Spleen (tissue), 11 donors: ENCODE measurements at regions not wholly inside any gene's neighbourhood (a gene's known extent, or its start where the extent isn't known, plus 50 kb on each side); places are given as distances from the start of the nearest gene placed in this dataset.

ENCODE experiments used
- DNase-seq: peaks from one replicate; pipeline ENCODE4 v3.0.0-alpha.2; 2020
- H3K27ac ChIP-seq, 8 donors: fragments of 200-600 bp; sonication (generic) in 7 of 8; 1 replicate in 4 of 8; 2 replicates in 4 of 8; pipeline versions ENCODE4 v1.5.0 to v1.8.0; 2016 to 2021; ENCODE audit warnings: inconsistent platforms in 4 of 8, mild to moderate bottlenecking in 4 of 8, moderate library complexity in 1 of 8
- H3K27me3 ChIP-seq, 7 donors: fragments of 200-600 bp; sonication (generic) in 6 of 7; replicated peaks in 1 of 7; 1 replicate in 4 of 7; 2 replicates in 3 of 7; pipeline versions ENCODE4 v1.5.0 to v1.8.0; 2016 to 2021; ENCODE audit warnings: inconsistent platforms in 3 of 7, mild to moderate bottlenecking in 1 of 7
- H3K36me3 ChIP-seq, 6 donors: fragments of 200-600 bp; sonication (generic) in 5 of 6; 1 replicate in 4 of 6; 2 replicates in 2 of 6; pipeline versions ENCODE4 v1.5.0 to v1.8.0; 2016 to 2021; ENCODE audit warnings: inconsistent platforms in 2 of 6
- H3K4me1 ChIP-seq, 6 donors: fragments of 200-600 bp; sonication (generic) in 5 of 6; 1 replicate in 3 of 6; 2 replicates in 3 of 6; pipeline versions ENCODE4 v1.5.0 to v1.8.0; 2016 to 2021; ENCODE audit warnings: inconsistent platforms in 3 of 6
- H3K4me3 ChIP-seq, 8 donors: fragments of 200-600 bp; sonication (generic) in 7 of 8; 1 replicate in 4 of 8; 2 replicates in 4 of 8; pipeline versions ENCODE4 v1.5.0 to v1.8.0; 2016 to 2021; ENCODE audit warnings: inconsistent platforms in 4 of 8, mild to moderate bottlenecking in 4 of 8, moderate library complexity in 2 of 8
- H3K9me3 ChIP-seq, 8 donors: fragments of 200-600 bp; sonication (generic) in 7 of 8; 1 replicate in 4 of 8; 2 replicates in 4 of 8; pipeline versions ENCODE4 v1.5.0 to v1.8.0; 2016 to 2021; ENCODE audit warnings: inconsistent platforms in 4 of 8
- POLR2A ChIP-seq, 3 donors: fragments of 450-650 bp; IDR thresholded peaks; one replicate each; pipeline ENCODE4 v1.5.1; 2017; ENCODE audit warnings: antibody characterized with exemption in 3 of 3, mild to moderate bottlenecking in 1 of 3
- POLR2AphosphoS5 ChIP-seq, 3 donors: sonication (generic); formaldehyde crosslinking; IDR thresholded peaks; one replicate each; pipeline ENCODE4 v1.5.1; 2017; ENCODE audit warnings: antibody characterized with exemption in 3 of 3
- WGBS, 5 donors: extraction: QIAGEN DNeasy Blood & Tissue Kit in 3 of 5; methylation state at CpG; one replicate each; pipeline versions ENCODE4 v1.1.5 to v1.1.7; 2013 to 2018; 5-methylcytosine and 5-hydroxymethylcytosine counted together
- intact Hi-C: fragments of 100-400 bp; cut with DNase I; formaldehyde crosslinking; loops from one replicate; pipeline ENCODE4 v1.15.0; 2023; ENCODE audit warnings: low total_unique reads
- TF ChIP-seq, protein P1 (sequence below), 11 experiments: fragments of 200-600 bp in 7 of 11; fragments of 450-650 bp in 4 of 11; sonication (generic) in 4 of 11; IDR thresholded peaks in 8 of 11; conservative IDR thresholded peaks in 3 of 11; 1 replicate in 7 of 11; 2 replicates in 4 of 11; pipeline versions ENCODE4 v1.4.0 to v1.8.0; 2016 to 2021; ENCODE audit warnings: antibody characterized with exemption in 11 of 11, inconsistent platforms in 4 of 11, mild to moderate bottlenecking in 1 of 11
- donor health status: healthy with polysubstance abuse.
- donor health status: DM: no; HTN: no; CAD: no; lungs with moderate emphysema.
- donor health status: DM: no; HTN: no; CAD: no.
- donor health status: Bipolar disorder and iron deficiency.
- donor health status: healthy.
- donor health status: DM: no; HTN: no; CAD: no.
- donor health status: DM: yes; HTN: yes; CAD: no.

DNA sequence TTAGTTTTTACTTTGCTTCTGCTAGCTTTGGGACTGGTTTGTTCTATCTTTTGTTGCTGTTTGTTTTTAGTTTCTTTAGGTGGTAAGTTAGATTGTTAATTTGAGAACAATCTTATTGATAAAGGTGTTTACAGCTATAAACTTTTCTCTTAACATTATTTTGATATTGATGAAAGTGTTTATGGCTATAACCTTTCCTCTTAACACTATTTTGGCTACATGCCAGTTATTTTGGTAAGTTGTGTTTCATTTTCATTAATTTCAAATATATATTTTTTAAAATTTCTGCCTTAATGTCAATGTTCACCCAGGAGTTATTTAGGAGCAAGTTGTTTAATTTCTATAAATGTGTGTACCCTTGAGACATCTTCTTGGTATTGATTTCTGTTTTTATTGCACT lies 229.6 kb upstream of the SYT4 start:
- H3K27ac ChIP-seq = no peak overlapping the region
- no peak overlapping the region for H3K4me3 ChIP-seq
- H3K9me3 ChIP-seq = peaks cover 0 to 47% (median 27%) of the 10 kb centered on the region in 8 donors
- intact Hi-C loops = no loop called here
- H3K27me3 ChIP-seq = no peaks in the 10 kb centered on the region
- no peak for TF ChIP-seq POLR2AphosphoS5 (IDR thresholded peaks at IDR 0.05)
- TF ChIP-seq POLR2A (IDR thresholded peaks at IDR 0.05) = no peak
- TF ChIP-seq, protein P1, sequence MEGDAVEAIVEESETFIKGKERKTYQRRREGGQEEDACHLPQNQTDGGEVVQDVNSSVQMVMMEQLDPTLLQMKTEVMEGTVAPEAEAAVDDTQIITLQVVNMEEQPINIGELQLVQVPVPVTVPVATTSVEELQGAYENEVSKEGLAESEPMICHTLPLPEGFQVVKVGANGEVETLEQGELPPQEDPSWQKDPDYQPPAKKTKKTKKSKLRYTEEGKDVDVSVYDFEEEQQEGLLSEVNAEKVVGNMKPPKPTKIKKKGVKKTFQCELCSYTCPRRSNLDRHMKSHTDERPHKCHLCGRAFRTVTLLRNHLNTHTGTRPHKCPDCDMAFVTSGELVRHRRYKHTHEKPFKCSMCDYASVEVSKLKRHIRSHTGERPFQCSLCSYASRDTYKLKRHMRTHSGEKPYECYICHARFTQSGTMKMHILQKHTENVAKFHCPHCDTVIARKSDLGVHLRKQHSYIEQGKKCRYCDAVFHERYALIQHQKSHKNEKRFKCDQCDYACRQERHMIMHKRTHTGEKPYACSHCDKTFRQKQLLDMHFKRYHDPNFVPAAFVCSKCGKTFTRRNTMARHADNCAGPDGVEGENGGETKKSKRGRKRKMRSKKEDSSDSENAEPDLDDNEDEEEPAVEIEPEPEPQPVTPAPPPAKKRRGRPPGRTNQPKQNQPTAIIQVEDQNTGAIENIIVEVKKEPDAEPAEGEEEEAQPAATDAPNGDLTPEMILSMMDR (IDR thresholded peaks at IDR 0.05 in 8 of 11, conservative IDR thresholded peaks at IDR 0.05 in 3 of 11) = no peak
- H3K4me1 ChIP-seq = no peaks in the 10 kb centered on the region
- DNase-seq = no peak
- H3K36me3 ChIP-seq = no peaks in the 10 kb centered on the region

DNA sequence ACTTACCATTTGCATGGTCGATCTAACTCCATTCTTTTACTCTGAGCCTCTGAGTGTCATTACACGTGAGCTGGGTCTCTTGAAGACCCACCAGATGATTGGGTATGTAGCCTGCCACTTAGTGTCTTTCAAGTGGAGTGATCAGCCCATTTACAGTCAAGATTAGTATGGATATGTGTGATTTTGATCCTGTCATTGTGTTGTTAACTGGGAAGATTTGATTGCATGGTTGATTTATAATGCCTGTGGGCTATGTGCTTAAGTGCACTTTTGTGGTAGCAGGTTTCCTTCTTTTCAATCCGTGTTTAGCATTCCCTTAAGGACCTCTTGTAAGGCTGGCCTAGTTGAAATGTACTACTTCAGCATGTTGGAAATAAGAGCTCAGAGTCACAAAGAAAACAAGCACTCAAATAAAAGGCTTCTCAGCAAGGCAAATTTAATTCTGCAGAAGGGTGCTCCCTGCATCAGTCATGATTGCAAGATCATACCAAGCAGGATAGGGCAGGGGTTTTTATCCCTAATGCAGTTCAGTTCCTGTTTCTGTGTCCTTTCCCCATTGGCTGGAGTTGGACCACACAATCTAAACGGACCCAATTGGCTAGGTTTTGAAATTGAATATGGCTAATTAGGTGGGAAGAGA lies 230.7 kb upstream of the SYT4 start:
- H3K9me3 ChIP-seq = peaks cover 0 to 49% (median 27%) of the 10 kb centered on the region in 8 donors
- no peak for DNase-seq
- no peak overlapping the region for H3K4me3 ChIP-seq
- no peaks in the 10 kb centered on the region for H3K4me1 ChIP-seq
- no peak for TF ChIP-seq POLR2A (IDR thresholded peaks at IDR 0.05)
- no peak for TF ChIP-seq POLR2AphosphoS5 (IDR thresholded peaks at IDR 0.05)
- TF ChIP-seq, protein P1 (IDR thresholded peaks at IDR 0.05 in 8 of 11, conservative IDR thresholded peaks at IDR 0.05 in 3 of 11) = no peak
- no peaks in the 10 kb centered on the region for H3K36me3 ChIP-seq
- intact Hi-C loops = no loop called here
- WGBS, 5 donors = 68 to 84% (median 69%) methylated on average over 4 of the region's 4 CpGs
- H3K27ac ChIP-seq = no peak overlapping the region
- H3K27me3 ChIP-seq = no peaks in the 10 kb centered on the region

DNA sequence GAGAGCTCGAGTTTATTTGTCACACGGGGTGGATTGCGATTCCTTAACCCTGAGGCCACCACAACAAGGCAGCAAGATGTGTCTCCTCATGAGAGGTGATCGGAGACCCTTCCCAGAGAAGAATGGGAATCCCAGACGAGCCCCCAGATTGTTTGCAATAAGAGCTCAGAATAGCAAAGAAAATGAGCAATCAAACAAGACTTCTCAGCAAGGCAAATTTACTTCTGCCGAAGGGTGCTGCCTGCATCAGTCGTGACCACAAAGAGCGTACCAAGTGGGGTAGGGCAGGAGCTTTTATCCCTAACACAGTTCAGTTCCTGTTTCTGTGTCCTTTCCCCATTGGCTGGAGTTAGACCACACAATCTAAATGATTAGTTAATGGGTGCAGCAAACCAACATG lies 237.5 kb upstream of the SYT4 start:
- H3K9me3 ChIP-seq = peaks cover 0 to 50% (median 24%) of the 10 kb centered on the region in 8 donors
- WGBS, 5 donors = 77 to 95% (median 87%) methylated on average over 8 of the region's 8 CpGs
- intact Hi-C loops = no loop called here
- no peak for DNase-seq
- no peaks in the 10 kb centered on the region for H3K36me3 ChIP-seq
- no peak overlapping the region for H3K27ac ChIP-seq
- no peaks in the 10 kb centered on the region for H3K4me1 ChIP-seq
- H3K27me3 ChIP-seq = no peaks in the 10 kb centered on the region
- H3K4me3 ChIP-seq = no peak overlapping the region
- TF ChIP-seq, protein P1 (IDR thresholded peaks at IDR 0.05 in 8 of 11, conservative IDR thresholded peaks at IDR 0.05 in 3 of 11) = no peak
- no peak for TF ChIP-seq POLR2A (IDR thresholded peaks at IDR 0.05)
- no peak for TF ChIP-seq POLR2AphosphoS5 (IDR thresholded peaks at IDR 0.05)

DNA sequence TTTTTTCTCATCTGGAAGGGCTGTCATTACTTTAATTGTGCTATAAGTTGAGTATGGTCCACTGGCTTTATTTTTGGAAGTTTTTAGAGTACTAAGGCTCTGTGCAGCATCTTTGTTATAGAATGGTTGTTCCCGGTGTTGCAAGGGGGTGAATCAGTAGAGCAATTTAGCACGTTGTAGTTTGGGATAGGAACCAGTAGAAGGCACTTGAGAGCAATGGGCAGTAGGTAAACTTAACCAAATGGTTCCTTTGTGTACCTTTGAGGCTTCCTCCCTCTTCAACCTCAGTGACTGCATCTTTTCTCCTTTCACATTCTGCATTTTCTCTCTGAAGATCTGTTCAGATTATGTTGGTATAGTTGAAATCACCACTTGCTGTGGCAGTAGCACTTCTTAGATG lies 238.2 kb upstream of the SYT4 start:
- intact Hi-C loops = no loop called here
- no peak for DNase-seq
- Histone ChIP-seq H3K27me3 (no peaks in the 10 kb centered on the region), H3K9me3 (peaks cover 0 to 42% (median 23%) of the 10 kb centered on the region in 8 donors), H3K4me1 (no peaks in the 10 kb centered on the region), H3K36me3 (no peaks in the 10 kb centered on the region), H3K27ac (no peak overlapping the region), H3K4me3 (no peak overlapping the region)
- WGBS, 5 donors = 62 to 78% (median 74%) methylated on average over 2 of the region's 2 CpGs
- TF ChIP-seq POLR2A (IDR thresholded peaks at IDR 0.05) (no peak), POLR2AphosphoS5 (IDR thresholded peaks at IDR 0.05) (no peak)
- TF ChIP-seq, protein P1 (IDR thresholded peaks at IDR 0.05 in 8 of 11, conservative IDR thresholded peaks at IDR 0.05 in 3 of 11) = no peak
